Activated T-cell treated with anti-CD3 and anti-CD28 coated beads for 48 hours (primary cell): ENCODE measurements at regions not wholly inside any gene's neighbourhood (a gene's known extent, or its start where the extent isn't known, plus 50 kb on each side); places are given as distances from the start of the nearest gene placed in this dataset.
"Not testable (repeated sequence)": the region's sequence is repeated elsewhere in the genome, so short reads cannot be mapped to it uniquely, and the experiment has no call there.

Experiments used
- DNase-seq: peaks from one replicate; pipeline ENCODE4 v3.0.0-alpha.2; 2020; ENCODE audit warnings: low read depth

DNA sequence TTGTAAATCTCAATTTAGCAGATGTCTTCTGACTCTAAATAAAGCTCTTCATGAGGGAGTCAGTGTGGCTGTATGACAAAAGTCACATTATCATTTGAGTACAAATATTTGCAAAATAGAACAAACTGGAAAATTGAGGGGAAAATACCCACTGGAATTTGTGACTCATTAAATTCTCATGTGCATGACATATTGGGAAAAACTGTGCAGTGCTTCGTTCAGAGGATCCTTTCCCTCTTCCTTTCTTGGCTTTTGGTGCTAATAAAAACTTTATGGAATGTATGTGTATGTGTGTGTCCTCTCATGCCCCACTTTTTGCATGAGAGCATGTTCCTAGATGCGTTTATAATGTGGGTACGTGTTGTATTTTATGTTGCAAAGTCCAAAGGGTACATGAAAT lies 267.8 kb downstream of the KTN1 start:
- DNase-seq = no peak

DNA sequence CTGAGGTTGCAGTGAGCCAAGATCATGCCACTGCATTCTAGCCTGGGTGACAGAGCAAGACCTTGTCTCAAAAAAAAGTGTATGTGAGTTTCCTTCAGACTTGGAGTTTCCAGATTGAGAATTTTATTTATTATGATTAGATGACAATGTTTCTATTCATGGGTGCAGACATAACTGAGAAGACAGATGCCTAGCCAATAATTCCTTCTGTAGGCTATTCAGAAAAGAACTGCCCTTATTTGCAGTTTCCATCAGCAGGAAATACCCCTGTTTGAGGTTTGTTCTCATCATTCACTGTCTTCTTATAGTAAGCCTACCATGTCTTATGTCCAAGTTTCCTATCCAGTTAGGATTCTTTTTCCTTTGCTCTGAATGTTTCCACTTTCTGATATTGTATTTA lies 269.0 kb downstream of the KTN1 start:
- no peak for DNase-seq

DNA sequence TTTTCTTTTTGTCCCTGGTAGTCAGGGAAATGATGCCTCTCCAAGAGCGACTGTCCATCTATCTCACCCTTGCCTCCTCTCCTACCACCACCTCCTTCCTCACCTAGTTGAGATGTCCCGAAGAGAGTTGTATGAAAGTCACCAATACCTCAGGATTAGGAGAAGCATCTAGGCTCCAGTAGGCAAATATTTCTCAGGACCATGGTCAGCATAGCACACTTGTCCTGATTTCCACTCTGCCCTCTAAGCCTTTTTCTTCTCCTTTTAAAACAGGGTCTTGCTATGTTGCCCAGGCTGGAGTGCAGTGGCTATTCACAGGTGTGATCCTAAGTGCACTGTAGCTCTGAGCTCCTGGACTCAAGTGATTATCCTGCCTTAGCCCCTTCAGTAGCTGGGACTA lies 268.4 kb upstream of the PELI2 start:
- no peak for DNase-seq

DNA sequence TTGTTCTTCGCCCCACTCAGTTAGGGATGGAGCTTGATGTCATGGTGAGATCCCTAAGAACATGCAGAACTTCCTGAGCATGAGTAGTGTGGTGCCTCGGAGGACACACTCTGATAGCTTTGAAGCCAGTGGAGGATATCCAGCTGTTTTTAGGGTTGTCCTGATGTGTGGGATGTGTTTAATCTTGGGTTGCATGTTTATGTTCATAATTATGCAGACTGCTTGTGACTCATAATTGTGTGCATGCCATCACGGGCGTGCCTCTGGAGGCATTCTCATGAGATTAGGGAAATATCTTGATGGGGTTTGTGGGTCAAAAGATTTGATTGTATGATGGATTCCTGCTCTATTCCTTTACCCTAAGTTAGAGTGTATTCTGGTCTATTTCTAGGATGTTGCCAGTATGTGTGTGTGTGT lies 267.4 kb upstream of the PELI2 start:
- DNase-seq = no peak

DNA sequence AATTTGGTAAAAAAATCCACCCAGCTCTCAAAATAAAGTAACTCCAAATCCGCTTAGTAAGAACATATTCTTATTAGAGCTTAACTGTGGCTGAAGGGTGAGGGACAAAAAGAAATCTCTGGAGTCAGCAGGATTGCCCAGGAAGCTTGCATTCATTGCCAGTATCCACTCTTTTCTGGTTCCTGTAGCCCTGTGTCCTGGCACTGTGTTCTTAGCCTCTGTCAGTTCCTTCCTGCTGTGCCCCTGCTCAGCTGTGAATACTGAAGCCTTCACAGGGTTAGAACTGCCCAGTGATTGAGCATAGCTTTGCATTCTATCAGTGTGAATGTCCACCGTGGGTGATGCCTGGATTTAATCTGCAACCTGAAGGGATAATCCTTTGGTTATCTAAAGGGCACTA lies 266.9 kb upstream of the PELI2 start:
- no peak for DNase-seq

DNA sequence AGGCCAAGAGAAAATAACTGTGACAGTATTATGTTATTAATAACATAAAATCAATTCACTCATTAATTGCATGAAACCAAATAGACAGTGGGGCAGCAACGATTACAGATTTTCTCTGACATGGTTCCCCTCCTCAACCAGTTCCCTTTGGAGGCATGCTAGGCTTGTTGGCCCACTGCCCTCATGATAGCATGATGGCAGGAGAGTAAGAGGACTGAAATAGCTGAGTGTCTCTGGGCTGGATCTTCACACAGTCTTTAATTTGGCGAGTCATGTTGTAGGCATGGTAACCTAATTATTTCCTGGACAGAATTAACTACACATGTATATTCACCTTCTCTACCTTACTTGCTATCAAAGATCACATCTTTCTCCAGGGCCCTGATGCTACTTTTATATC lies 266.2 kb upstream of the PELI2 start:
- DNase-seq = no peak

DNA sequence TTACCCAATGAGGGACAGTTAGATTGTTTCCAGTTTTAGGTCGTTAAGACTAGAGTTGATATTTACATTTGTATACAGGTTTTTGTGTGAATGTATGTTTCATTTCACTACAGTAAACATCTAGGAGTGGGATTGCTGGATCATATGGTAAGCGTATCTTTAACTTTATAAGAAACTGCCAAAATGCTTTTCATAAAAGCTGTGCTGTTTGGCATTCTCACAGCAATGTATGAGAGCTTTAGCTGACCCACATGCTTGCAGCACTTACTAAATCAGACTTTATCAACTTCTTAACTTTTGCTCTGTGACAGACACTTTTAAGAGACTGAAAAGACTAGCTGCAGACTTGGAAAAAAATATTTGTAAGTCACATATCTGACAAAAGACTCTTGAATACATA lies 262.5 kb upstream of the PELI2 start:
- no peak for DNase-seq

DNA sequence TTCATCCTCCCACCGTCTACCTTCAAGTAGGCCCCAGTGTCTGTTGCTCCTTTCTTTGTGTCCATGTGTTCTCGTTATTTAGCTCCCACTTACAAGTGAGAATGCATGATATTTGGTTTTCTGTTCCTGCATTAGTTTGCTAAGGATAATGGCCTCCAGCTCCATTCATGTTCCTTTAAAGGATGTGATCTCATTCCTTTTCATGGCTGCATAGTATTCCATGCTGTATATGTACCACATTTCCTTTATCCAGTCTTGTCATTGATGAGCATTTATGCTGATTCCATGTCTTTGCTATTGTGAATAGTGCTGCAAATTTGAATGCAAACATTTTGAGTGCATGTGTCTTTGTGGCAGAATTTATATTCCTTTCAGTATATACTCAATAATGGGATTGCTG lies 259.6 kb upstream of the PELI2 start:
- no peak for DNase-seq

DNA sequence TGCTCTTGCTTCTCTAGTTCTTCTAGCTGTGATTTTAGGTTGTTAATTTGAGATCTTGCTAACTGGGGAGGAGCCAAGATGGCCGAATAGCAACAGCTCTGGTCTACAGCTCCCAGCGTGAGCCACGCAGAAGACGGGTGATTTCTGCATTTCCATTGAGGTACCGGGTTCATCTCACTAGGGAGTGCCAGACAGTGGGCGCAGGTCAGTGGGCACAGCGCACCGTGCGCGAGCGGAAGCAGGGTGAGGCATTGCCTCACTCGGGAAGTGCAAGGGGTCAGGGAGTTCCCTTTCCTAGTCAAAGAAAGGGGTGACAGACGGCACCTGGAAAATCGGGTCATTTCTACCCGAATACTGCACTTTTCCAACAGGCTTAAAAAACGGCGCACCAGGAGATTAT lies 256.6 kb upstream of the PELI2 start:
- DNase-seq = not testable (repeated sequence)

DNA sequence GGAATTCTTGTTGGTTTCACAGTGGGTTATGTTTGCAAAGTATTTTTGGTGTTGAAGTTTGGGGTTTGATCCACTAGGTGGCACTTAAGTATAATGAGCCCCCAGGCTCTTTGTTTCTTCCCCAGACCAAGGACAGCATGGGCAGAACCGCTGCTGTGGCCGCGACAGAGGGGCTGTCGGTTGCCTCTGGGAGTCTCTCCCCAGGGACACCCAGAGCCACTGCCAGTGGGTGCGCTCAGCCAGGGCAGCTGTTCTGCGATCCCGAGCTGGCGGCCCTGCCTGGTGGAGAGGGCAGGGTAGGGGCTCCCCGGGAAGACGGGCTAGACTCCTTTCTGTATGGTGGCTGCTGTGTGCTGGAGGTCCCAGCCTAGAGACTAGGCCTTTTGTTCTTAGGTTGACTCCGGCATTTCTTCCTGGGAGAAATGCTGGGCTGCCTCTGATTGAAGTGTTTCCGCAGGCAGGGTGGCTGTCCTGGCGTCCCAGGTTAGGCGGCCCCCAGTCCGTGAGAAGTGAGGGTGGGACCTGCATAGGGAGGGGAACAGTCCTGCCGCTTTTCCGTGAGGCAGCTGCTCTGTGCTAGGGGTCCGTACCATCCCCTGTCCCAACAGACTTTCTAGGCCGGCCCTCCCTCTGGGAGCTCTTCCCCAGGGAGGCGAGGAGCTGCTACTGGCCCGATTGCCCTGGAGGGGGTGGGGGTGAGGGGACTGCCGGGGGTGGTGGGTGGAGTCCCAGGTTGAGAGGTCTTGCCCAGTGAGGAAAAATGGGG lies 253.1 kb upstream of the PELI2 start:
- DNase-seq = no peak

DNA sequence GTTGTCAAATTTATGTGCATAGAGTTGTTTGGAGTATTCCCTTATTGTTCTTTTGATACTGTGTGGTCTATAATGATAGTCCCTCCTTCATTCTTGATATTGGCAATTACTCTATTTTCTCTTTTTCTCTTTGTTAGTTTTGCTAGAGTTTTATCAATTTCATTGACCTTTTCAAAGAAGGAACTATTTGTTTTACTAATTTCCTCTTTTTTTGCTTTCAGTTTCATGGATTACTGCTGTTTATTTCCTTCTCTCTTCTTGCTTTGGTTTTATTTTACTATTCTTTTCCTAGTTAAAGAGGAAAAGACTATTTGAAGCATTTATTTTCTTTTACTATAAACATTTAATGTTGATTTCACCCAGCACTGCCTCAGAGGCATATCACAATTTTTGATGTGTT lies 250.9 kb upstream of the PELI2 start:
- no peak for DNase-seq

DNA sequence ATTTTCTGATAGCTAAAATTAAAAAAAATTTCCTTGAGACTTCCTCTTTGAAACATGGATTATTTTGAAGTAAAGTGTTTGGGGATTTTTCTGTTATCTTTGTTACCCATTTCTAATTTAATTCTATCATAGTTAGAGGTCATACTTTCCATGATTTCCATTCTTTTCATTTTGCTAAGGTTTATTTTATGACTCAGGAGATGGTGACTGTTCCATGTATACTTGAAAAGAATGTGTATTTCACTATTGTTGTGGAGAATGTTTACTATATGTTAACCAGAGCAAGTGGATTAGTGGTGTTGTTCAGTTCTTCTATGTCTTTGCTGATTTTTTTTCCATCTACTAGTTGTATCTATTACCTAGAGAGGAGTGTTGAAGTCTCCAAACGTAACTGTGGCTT lies 250.5 kb upstream of the PELI2 start:
- DNase-seq = no peak

DNA sequence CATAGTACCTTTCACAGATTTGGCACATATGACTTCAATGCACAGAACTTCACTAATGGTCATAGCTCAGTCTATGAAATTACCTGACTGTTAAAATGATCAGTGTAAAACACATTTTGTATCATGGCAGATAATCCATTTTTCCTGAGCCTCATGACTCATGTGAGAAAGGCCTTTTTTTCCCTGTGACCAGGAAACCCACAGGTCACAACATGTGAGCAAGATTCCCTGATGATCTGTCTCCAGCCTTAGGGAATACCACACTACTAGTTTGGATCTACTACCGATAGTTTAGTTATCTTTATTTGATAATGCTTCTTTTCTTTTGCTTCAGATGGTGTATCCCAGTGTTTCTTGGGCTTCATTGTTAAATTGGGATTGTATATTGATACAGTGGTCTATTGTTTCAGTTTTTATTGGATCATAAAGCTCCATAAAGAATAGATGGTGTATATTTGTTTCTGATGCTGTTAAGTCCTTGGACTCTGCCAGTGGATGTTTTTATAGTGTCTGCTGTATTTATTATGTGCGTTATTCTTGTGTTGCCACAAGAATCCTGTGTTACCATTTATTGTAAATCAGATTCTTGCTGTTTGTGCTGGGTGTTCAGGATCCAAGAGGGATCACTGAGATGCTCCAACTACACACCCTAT lies 248.7 kb upstream of the PELI2 start:
- DNase-seq = no peak

DNA sequence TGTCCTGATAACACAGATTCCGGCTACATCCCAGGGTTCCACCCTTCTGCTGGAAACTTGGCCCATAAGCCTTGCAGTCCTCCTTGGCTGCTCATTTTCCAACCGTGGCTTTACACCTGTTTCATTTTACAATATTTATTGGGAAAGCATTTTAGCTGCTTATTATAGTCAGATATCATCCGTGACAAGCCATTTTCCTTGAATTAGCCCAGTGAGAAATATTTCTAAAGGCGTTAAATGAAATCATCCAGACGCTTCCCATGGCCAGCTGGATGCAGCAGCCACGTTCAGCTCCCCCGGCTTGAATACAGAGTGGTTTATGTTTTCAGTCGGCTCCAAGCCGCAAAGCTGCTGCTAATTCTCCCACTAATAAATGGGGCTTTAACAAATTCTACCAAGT lies 245.0 kb upstream of the PELI2 start:
- DNase-seq = no peak

DNA sequence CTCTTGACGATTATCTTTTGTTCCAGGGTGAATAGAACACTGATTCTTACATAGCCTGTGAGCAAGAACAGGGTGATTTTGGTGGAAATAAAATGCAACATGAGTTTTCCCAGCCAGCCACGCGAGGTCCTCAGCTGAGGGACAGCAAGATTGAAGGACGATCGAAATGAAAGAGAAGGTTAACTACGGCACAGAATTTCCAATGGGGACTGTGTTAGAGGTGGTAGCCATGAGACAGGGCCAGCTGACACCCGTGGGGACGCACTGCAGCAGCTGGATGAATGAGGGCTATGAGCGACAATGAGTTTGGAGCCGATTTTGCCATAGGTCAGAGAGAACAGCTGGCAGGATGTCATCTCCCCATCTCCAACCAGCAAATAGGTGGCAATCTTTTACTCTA lies 243.4 kb upstream of the PELI2 start:
- DNase-seq = no peak

DNA sequence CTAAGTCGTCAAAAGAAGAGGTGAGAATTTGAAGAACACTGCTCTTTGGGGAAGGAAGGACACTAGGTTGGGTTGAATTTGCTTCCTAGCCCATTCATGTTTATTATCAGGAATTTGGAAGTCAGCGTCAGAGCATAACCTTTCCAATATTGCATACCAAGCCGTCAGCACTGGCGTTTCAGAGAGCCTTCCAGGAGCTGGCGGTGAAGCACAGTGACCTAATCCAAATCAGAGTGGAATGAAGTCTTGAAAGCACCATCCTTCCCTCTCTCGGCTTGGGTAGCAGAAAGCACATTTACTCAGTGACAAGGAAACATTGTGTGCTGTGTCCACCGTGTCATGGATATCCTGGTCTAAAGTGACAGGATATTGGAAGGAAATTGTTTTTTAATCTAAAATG lies 240.3 kb upstream of the PELI2 start:
- no peak for DNase-seq

DNA sequence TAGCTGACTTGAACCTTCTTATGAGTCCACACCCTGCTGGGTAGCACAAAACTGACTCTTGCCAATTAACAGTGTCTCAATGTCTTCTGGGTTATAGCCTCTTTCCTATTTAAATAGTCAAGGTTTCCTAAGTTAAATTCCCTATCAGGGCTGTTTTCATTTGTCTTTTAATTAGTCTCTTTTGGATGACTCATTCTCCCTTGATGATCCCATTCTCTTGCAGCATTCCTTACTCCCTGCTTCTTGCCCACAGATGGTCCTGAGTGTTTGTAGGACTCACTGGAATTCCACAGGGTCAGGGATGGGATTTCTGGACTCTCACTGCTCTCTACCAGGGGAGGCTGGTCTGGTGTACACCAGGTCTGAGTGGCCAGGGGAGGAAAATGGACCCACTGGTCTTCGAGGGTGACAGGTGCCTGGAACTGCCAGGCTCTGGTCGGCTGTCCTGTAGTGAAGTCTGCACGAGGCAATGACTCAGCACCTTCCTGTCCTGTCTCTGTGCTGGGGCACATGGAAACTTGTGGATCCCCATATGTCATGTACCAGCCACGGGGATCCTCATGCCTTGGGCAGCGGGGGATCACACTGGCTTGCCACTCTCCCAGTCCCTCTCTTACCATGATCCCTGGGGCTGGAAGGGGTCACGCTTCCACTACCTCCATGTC lies 236.5 kb upstream of the PELI2 start:
- no peak for DNase-seq

DNA sequence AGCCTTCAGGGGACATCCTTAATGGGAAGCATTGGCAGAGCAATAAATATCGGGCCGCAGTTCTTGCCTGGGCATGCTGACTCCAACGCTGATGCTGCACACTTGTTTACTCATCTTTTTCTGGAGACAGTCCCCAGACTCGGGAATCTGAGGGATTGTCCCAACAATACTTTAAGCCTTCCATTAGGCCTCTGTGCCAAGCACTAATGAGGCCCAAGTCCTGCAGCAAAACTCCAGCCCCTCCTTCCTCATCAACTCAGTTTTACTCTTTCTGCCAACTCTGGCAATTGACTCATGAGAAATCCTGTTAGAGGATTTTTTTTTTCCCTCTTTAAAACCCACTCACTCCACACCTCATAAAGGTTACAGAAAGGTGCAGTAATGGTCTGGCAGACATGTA lies 233.4 kb upstream of the PELI2 start:
- no peak for DNase-seq

DNA sequence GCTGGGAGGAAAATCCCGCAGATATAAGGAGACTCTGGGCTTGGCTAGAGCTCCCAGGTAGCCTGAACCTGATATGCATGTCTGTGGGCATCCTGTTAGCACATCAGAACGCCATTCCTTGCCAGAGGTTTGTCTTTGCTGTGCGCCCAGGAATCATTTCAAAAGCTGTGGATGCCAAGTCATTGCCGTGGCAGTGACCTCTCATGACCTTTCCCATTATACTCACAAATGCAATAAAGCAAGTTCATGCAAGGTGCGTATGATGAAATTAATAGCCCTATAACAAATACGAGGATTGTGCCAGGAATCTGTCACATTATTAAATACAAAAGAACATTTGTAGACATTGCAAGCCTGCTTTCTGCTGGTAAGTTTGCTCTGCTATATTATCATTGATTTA lies 229.1 kb upstream of the PELI2 start:
- no peak for DNase-seq

DNA sequence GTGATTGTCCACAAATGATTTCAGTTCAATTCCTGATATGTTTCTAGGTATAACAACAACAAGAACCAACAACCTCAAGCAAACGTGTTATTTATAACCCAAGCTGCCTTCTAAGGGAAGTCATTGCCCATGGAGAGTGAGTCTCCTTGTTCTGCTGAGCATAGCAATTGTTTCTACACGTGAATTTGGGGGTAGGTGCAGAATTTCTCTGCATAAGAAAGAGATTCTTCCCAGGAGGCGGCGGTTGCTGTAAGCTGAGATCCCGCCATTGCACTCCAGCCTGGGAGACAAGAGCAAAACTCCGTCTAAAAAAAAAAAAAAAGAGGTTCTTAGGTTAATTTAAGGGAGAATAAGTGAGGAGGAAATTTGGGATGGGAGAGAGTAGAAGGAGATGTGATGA lies 226.5 kb upstream of the PELI2 start:
- DNase-seq = no peak

DNA sequence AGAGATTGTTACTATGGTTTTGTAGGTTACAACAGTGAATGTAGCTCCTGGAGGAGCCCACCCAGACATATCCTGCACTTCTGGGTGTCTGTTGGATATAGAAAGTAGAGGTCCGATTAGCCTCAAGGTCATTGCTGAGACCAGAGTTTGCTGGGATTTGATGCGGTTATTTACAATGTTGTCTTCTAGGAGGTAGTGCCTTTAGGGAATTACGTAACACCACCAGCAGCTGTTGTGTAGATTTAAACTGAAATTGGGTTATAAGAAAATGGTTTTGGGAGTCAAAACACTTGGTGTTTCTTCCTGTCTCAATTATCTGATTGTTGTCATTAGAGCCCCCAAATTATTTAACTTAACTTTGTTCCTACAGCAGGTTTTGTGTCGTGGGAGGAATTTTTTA lies 225.3 kb upstream of the PELI2 start:
- DNase-seq = no peak

DNA sequence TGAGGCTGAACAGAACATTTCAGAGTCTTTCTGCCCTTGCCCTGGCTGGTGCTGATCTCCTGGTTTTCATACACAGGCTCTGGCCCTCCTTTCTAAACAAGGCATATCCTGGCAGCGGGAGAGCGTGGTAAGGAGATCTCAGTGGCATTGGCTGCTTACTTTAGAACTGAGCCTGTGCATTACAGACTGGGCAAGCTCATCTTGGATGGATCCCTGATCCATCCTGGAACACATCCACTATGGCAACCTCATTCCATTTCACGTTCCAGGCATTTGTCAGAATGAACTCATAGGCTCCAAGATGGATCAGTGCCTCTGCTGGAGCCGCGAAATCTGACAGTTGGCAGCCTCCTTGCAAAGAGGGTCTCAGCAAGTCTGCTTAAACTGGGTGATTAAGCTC lies 224.5 kb upstream of the PELI2 start:
- no peak for DNase-seq

DNA sequence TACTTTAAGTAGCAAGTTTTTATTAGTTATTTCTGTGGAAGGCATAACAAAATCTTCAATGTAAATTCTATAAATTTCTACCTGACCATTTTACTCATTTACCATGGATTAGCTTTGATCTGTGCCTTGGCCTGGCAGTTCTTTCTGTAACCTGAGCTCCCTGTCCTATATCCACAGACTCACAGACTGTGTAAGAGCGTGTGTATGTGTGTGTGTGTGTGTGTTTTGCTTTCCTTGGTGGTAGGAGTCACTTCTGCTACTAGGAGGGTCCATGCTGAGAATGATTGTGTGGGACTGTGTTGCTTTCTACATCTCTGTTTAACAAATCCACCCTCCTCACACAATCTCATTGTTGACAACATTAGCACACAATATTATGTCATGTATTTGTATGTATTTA lies 221.2 kb upstream of the PELI2 start:
- DNase-seq = no peak

DNA sequence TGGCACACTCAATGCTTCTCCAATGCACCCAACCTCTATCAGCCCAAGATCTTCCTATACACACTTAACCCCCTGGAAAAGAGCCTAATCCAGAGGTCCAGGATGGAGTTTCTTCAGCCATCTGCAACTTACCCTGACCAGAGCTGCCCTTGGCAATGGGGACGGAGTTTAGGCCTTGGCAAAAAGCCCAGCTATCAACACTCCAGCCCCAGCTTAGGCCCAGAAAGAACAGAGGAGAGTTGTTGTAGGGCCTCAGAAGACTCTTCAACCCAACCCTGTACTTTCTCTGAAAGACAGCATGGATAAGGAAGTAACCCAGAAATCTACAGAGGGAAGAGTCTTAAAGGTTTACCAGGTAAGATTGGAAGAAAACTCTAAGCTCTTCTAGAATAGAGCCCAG lies 219.3 kb upstream of the PELI2 start:
- DNase-seq = no peak
